ENCODE measurements at regions not wholly inside any gene's neighbourhood (a gene's known extent, or its start where the extent isn't known, plus 50 kb on each side); places are given as distances from the start of the nearest gene placed in this dataset.

DNA sequence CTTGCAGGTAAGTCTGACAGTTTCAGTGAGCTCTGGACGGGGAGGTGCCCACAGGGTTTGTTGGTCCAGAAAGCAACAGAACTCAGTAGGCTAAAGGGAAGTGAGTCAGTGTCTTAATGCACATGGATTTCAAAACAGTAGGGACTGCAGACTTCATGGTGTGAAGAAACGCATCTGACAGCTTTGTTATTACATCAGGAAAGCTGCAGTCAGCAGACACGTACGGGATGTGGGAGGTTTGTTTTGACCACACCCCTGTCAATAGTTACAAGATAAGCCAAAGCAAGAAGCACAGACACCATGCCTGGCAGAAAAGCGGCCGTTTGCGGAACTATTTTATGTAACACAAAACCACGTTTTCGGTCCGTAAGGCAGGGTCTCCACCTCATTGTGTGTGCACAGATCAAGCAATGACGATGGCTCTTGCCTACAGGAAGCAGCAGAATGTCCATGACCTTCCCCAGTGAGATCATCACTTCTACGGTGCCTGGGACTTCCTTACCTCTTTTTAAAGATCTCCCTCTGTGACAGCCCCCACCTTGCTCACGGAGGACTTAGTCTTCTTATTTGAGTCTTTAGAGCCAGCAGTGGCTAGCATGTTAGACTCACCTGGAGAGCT lies 58.2 kb upstream of the FTH1 start:
- peak in 1 of 2 donors; percentile 22 for TF ChIP-seq POLR2A (IDR thresholded peaks at IDR 0.05)
- TF ChIP-seq CTCF (IDR thresholded peaks at IDR 0.05), result no peak
- TF ChIP-seq EP300 (IDR thresholded peaks at IDR 0.05), result no peak
- peak in 2 of 3 donors; percentile 87 to 88 for TF ChIP-seq POLR2AphosphoS5 (IDR thresholded peaks at IDR 0.05)
